ENCODE measurements at regions not wholly inside any gene's neighbourhood (a gene's known extent, or its start where the extent isn't known, plus 50 kb on each side); places are given as distances from the start of the nearest gene placed in this dataset.

- H3K4me3 Mint-ChIP-seq = no peak overlapping the region
- TF ChIP-seq, protein P1, sequence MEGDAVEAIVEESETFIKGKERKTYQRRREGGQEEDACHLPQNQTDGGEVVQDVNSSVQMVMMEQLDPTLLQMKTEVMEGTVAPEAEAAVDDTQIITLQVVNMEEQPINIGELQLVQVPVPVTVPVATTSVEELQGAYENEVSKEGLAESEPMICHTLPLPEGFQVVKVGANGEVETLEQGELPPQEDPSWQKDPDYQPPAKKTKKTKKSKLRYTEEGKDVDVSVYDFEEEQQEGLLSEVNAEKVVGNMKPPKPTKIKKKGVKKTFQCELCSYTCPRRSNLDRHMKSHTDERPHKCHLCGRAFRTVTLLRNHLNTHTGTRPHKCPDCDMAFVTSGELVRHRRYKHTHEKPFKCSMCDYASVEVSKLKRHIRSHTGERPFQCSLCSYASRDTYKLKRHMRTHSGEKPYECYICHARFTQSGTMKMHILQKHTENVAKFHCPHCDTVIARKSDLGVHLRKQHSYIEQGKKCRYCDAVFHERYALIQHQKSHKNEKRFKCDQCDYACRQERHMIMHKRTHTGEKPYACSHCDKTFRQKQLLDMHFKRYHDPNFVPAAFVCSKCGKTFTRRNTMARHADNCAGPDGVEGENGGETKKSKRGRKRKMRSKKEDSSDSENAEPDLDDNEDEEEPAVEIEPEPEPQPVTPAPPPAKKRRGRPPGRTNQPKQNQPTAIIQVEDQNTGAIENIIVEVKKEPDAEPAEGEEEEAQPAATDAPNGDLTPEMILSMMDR (IDR thresholded peaks at IDR 0.05) = no peak
- no peak overlapping the region for H3K27ac Mint-ChIP-seq
- peaks cover 7% of the 10 kb centered on the region for H3K4me1 Mint-ChIP-seq
- no peak for DNase-seq
- H3K9me3 Mint-ChIP-seq = no peaks in the 10 kb centered on the region
- H3K36me3 Mint-ChIP-seq (ENCODE audit: low read depth) = no peaks in the 10 kb centered on the region
- peaks cover 3% of the 10 kb centered on the region for H3K27me3 Mint-ChIP-seq (ENCODE audit: low read depth, poor library complexity)
Observed at GRCh38 chr2:40002339-40002738, 223.3 kb upstream of the THUMPD2 start.

DNA sequence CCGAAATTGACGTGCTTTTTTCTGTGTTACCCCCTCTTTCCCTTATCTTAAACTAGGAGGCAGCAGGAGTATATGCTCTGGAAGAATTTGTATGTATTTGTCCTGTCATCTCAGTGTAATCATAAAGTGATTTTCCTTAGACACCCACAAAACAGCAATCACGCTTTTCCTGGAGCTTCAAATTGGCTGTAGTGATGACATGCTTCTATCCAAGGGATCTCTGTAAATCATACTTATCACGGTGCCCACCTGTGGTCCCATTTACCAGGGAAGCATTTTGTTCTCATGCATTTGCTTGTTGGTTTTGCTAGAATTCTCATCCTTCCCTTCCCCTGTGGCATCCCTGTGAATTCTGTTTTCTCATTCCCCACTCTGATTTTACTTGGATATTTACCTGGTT, 220.8 kb upstream of the THUMPD2 start:
- H3K27ac Mint-ChIP-seq = no peak overlapping the region
- no peak overlapping the region for H3K4me3 Mint-ChIP-seq
- no peak for DNase-seq
- peaks cover 7% of the 10 kb centered on the region for H3K4me1 Mint-ChIP-seq
- no peaks in the 10 kb centered on the region for H3K9me3 Mint-ChIP-seq
- H3K27me3 Mint-ChIP-seq (ENCODE audit: low read depth, poor library complexity) = peaks cover 3% of the 10 kb centered on the region
- TF ChIP-seq, protein P1 (IDR thresholded peaks at IDR 0.05) = no peak
- H3K36me3 Mint-ChIP-seq (ENCODE audit: low read depth) = no peaks in the 10 kb centered on the region

GRCh38 chr2:39998617-39999016, 219.6 kb upstream of the THUMPD2 start:
- H3K36me3 Mint-ChIP-seq (ENCODE audit: low read depth) = no peaks in the 10 kb centered on the region
- DNase-seq = no peak
- peaks cover 7% of the 10 kb centered on the region for H3K4me1 Mint-ChIP-seq
- H3K4me3 Mint-ChIP-seq = no peak overlapping the region
- H3K27me3 Mint-ChIP-seq (ENCODE audit: low read depth, poor library complexity) = peaks cover 3% of the 10 kb centered on the region
- no peaks in the 10 kb centered on the region for H3K9me3 Mint-ChIP-seq
- TF ChIP-seq, protein P1 (IDR thresholded peaks at IDR 0.05) = no peak
- H3K27ac Mint-ChIP-seq = no peak overlapping the region

DNA sequence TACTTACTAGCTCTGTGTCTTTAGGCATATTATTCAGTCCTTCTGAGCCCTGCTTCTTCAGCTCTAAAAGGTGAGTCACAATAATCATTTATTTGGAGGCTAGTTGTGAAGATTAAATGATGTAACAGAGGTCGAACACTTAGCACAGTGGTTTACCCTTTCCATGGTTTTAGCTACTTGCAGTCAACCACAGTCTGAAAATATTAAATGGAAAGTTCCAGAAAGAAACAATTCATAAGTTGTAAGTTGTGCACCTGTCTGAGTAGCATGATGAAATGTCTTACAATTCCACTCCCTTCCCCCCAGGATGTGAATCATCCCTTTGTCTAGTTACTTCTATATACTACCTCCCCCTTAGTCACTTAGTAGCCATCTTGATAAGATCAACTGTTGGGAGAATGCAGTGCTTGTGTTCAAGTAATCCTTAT, 217.6 kb upstream of the THUMPD2 start:
- Mint-ChIP-seq H3K27me3 (ENCODE audit: low read depth, poor library complexity) (no peaks in the 10 kb centered on the region), H3K9me3 (no peaks in the 10 kb centered on the region), H3K36me3 (ENCODE audit: low read depth) (no peaks in the 10 kb centered on the region), H3K4me1 (peaks cover 7% of the 10 kb centered on the region), H3K4me3 (no peak overlapping the region), H3K27ac (no peak overlapping the region)
- no peak for DNase-seq
- TF ChIP-seq, protein P1 (IDR thresholded peaks at IDR 0.05) = no peak

DNA sequence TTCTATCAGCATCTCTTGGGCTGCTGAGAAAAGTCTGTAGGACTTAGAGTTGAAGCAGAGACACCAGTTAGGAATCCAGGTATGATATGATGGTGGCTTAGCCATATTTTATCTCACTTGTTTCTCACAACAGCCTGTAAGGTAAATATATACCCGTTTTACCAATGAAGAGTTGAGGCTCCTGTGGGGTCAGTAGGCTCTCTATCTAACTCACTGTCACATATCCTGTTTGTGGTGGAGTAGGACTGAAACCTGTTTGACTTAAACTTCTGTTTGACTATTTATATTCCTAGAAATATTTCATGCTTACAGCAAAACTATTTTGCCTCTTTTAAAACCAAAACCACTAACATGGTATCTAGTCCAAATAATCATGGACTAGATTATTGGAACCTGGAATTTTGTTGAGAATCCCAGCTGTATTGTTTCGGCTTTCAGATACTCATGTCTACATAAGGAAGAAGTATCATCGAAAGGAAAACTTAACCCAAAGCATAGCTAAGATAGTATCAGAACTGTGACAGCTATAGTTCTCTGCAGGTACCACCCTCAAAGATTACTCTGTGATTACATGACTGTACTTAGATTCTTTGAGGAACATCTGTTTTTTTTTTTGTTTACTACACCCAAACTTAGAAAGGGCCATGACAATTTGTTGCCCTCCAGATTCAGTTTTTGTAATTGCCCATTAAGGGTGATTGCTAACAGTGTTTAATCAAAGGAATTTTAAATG, 216.1 kb upstream of the THUMPD2 start:
- no peaks in the 10 kb centered on the region for H3K27me3 Mint-ChIP-seq (ENCODE audit: low read depth, poor library complexity)
- no peaks in the 10 kb centered on the region for H3K36me3 Mint-ChIP-seq (ENCODE audit: low read depth)
- H3K4me1 Mint-ChIP-seq = peaks cover 7% of the 10 kb centered on the region
- no peaks in the 10 kb centered on the region for H3K9me3 Mint-ChIP-seq
- H3K4me3 Mint-ChIP-seq = no peak overlapping the region
- no peak for DNase-seq
- TF ChIP-seq, protein P1 (IDR thresholded peaks at IDR 0.05) = no peak
- H3K27ac Mint-ChIP-seq = peak overlapping the region; percentile 80

GRCh38 chr2:39994151-39994550, 215.1 kb upstream of the THUMPD2 start:
- Mint-ChIP-seq H3K27me3 (ENCODE audit: low read depth, poor library complexity) (no peaks in the 10 kb centered on the region), H3K36me3 (ENCODE audit: low read depth) (no peaks in the 10 kb centered on the region), H3K4me1 (peaks cover 7% of the 10 kb centered on the region), H3K27ac (no peak overlapping the region), H3K9me3 (no peaks in the 10 kb centered on the region), H3K4me3 (no peak overlapping the region)
- no peak for DNase-seq
- TF ChIP-seq, protein P1 (IDR thresholded peaks at IDR 0.05) = no peak
